GM21737 (cell line): ENCODE measurements at regions not wholly inside any gene's neighbourhood (a gene's known extent, or its start where the extent isn't known, plus 50 kb on each side); places are given as distances from the start of the nearest gene placed in this dataset.

ENCODE experiments used
- ATAC-seq: cut with Tn5 transposase; IDR thresholded peaks from one replicate; pipeline ENCODE4 v1.9.1; 2021; ENCODE audit warnings: mild to moderate bottlenecking, moderate library complexity; ENCODE audit not compliant: unreplicated experiment

GRCh38 chr21:15233611-15234010 is 168.8 kb upstream of the NRIP1 start:
- ATAC-seq: no peak

- no peak for ATAC-seq
Measured at GRCh38 chr21:15236111-15236510, 171.3 kb upstream of the NRIP1 start.

- ATAC-seq: no peak
Measured at GRCh38 chr21:15240848-15241247, 176.0 kb upstream of the NRIP1 start.

- ATAC-seq: no peak
Measured at GRCh38 chr21:15241997-15242736, 177.4 kb upstream of the NRIP1 start.

DNA sequence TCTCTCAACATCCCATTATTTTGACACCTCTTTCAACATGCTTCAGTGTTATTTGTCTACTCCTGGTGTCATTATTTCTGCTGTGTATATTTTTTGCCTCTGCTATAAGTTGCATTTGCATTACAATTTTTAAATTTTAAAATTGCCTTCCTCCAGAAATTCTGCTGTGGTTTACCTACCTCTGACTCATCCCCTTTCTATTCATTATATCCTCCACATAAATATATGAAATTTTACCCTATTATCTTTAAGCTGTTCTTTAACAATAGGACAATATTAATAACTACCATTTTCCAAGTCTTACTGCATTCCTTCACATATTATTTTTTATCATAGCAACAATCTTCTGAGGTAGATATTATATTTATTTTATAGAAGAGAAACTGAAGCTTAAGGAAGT is 178.1 kb upstream of the NRIP1 start:
- ATAC-seq: no peak

GRCh38 chr21:15243406-15243805 is 178.6 kb upstream of the NRIP1 start:
- ATAC-seq: no peak

- no peak for ATAC-seq
Measured at GRCh38 chr21:15247613-15248012, 182.8 kb upstream of the NRIP1 start.

GRCh38 chr21:15249285-15249993 is 184.6 kb upstream of the NRIP1 start:
- no peak for ATAC-seq

DNA sequence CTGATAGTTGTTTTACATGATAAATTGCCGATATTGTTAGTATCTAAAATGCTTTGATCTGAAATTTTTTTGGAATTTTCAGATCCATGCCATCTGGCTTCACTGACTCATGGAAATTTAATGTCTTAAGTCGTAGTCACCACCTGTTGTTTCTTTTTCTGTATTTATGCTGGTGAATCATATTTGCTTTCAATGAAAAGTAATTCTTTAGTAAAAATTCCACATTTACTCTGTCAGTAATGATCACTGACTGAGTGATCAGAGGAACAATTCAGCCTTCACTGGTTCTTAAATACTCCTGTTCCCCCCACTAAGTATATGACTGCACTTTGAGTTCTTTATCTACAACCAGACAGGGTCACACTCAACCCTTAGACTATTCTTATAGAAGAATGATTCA is 185.6 kb upstream of the NRIP1 start:
- ATAC-seq: no peak

DNA sequence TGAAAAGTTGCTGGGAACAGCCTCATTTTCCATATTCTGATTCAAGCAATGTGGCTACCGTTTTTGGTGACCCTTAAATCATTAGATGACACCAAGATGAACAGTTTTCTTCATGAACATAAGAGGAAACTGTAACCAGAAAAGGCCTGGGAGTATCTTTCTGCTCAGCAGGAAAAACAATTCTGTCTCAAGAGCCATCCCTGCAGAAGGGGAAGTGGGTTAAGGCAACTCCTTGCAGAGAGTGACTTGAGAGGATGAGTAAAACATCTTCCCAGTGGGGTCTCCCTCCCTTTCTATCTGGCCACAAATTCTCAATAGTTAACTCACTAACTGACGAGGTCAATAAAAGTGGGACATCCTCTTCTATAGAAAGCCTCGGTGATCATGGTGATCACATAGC is 187.6 kb upstream of the NRIP1 start:
- no peak for ATAC-seq

DNA sequence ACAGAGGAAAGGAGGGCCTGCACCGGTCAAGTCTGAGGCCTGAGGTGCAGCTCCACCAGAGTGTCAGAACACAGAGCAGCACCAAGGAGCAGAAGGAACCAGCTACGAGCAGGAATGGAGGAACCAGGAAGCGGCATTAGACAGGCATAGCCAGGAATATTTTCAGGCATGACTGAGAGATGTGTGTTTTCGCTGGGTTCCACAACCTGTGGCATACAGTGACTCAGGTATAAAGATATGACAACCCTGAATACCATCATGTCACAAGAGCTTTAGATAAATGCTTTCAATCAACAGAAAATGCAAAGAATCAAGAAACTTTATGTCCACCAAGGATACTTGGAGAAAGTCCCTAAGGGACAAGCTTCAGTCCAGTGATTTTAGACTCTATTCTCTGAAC is 189.3 kb upstream of the NRIP1 start:
- ATAC-seq: no peak

DNA sequence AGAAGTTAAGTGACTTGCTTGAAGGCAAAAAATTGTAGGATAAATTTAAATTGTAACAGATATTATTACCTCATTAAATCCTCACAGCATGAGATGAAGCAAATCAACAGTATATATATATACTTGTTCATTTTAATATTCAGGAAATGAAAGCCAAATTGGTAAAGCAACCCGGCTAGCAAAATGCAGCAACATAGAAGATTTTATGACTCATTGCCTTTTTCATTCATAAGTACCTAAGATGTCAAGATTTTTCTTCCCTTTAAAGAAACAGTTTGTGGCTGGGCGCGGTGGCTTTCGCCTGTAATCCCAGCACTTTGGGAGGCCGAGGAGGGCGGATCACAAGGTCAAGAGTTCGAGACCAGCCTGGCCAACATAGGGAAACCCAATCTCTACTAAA is 190.5 kb upstream of the NRIP1 start:
- ATAC-seq: no peak

- ATAC-seq: no peak
Measured at GRCh38 chr21:15255763-15256162, 191.0 kb upstream of the NRIP1 start.

DNA sequence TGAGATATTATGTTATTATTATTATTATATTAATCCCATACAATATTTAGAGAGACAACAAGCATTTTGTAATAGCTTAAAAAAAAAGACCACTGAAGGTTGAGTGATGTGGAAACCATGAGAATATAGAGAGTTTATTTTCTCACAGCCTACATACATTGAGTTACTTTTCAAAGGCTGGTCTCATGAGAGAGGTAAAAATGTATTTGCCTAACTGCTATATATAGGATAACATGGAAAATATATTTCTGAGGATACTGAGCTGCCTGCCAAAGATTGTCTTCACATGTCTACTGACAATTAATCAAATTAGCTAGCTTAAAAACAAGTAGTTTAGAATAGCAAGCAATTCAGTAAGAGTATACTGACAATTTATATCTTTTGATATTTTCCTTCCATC is 192.2 kb upstream of the NRIP1 start:
- no peak for ATAC-seq

GRCh38 chr21:15257646-15258045 is 192.8 kb upstream of the NRIP1 start:
- no peak for ATAC-seq

- no peak for ATAC-seq
Measured at GRCh38 chr21:15259824-15260223, 195.0 kb upstream of the NRIP1 start.

DNA sequence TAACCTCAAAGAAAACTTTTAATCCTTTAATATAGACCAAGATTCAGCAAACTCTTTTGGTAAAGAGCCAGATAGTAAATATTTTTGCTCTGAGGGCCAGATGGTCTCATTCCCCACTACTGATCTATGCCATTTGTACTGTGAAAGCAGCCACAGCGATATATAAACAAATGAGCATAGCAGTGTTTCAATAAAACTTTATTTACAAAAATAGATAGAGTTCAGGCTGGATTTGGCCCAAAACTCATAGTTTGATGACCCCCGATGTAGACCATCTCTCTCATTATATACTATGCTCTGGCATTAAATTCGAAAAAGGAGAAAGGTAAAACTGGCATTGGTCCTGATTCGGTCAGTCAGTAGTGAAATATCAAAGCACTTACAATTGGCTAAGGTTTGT is 195.8 kb upstream of the NRIP1 start:
- no peak for ATAC-seq

- no peak for ATAC-seq
Measured at GRCh38 chr21:15264084-15264665, 199.4 kb upstream of the NRIP1 start.

DNA sequence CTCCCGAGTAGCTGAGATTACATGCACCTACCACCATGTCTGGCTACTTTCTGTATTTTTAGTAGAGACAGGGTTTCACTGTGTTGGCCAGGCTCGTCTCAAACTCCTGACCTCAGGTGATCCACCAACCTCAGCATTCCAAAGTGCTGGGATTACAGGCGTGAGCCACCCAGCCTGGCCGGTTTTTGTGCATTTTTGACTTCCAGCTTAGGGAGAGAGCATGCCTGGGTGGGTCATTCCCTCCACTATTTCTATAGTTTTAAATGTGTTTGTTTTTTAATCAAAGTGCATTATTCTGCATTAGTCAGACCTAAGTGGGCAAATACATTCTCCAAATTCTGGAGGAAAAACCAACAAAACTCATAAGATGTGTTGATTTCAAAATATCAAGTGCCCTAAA is 207.4 kb upstream of the NRIP1 start:
- ATAC-seq: no peak

DNA sequence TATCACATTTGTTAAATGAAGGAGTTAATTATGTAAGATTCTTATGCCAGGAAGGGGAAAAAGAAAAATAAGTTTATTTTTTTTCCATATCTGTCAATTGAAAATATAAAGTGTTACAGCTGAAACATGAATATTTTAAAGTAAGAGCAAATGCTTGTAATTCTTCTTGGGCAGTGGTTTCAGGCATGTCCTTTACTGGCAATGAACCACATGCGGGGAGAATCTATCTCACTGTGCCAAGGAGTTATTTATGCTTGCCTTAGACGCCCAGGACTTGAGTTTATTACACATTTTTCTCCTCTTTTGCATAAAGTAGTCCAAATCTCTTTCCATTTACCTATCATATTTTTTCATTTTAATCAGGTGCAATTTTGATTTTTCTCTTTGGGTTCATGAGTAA is 207.8 kb upstream of the NRIP1 start:
- ATAC-seq: no peak

- ATAC-seq: no peak
Measured at GRCh38 chr21:15273244-15273643, 208.4 kb upstream of the NRIP1 start.
